ACHN (cell line): ENCODE measurements at regions not wholly inside any gene's neighbourhood (a gene's known extent, or its start where the extent isn't known, plus 50 kb on each side); places are given as distances from the start of the nearest gene placed in this dataset.
"Not testable (repeated sequence)": the region's sequence is repeated elsewhere in the genome, so short reads cannot be mapped to it uniquely, and the experiment has no call there.

Experiments used
- DNase-seq: peaks from one replicate; pipeline ENCODE4 v3.0.0-alpha.2; 2015
- in situ Hi-C: cut with HindIII; loops from 2 replicates; pipeline ENCODE4 v1.10.0; 2017; ENCODE audit warnings: low sequenced_read_pairs, low pct_ligation_motif_present, low pct_unique_long_range_greater_than_20kb

- in situ Hi-C loops: not testable (repeated sequence)
- DNase-seq: peak; percentile 5
These were observed 334.2 kb downstream of the SPATA31A7 start for GRCh38 chr9:61523897-61524620.

GRCh38 chr9:61525629-61526028 lies 335.8 kb downstream of the SPATA31A7 start:
- in situ Hi-C loops, DNase-seq: not testable (repeated sequence)

- in situ Hi-C loops, DNase-seq: not testable (repeated sequence)
These were observed 360.4 kb downstream of the SPATA31A7 start for GRCh38 chr9:61550101-61550748.

- in situ Hi-C loops: not testable (repeated sequence)
These were observed 381.7 kb downstream of the SPATA31A7 start for GRCh38 chr9:61571403-61572127.

GRCh38 chr9:61572364-61572763 lies 382.5 kb downstream of the SPATA31A7 start:
- in situ Hi-C loops, DNase-seq: not testable (repeated sequence)

More at GRCh38 chr9:61571403-61572127, 381.7 kb downstream of the SPATA31A7 start:
- not testable (repeated sequence) for DNase-seq

GRCh38 chr9:61573432-61573831 lies 383.6 kb downstream of the SPATA31A7 start:
- DNase-seq, in situ Hi-C loops: not testable (repeated sequence)
